GM21360 (cell line): ENCODE measurements at regions not wholly inside any gene's neighbourhood (a gene's known extent, or its start where the extent isn't known, plus 50 kb on each side); places are given as distances from the start of the nearest gene placed in this dataset.

ENCODE experiments used
- ATAC-seq: cut with Tn5 transposase; IDR thresholded peaks from one replicate; pipeline ENCODE4 v1.9.1; 2021; ENCODE audit warnings: mild to moderate bottlenecking, moderate library complexity; ENCODE audit not compliant: unreplicated experiment

GRCh38 chr1:200354243-200354642 is 55.6 kb downstream of the ZNF281 start:
- no peak for ATAC-seq

- ATAC-seq: no peak
These were observed 56.6 kb downstream of the ZNF281 start for GRCh38 chr1:200353232-200353631.

- ATAC-seq: no peak
These were observed 57.8 kb downstream of the ZNF281 start for GRCh38 chr1:200351826-200352549.

GRCh38 chr1:200351425-200351824 is 58.4 kb downstream of the ZNF281 start:
- no peak for ATAC-seq

- ATAC-seq: no peak
These were observed 63.1 kb downstream of the ZNF281 start for GRCh38 chr1:200346700-200347099.

- no peak for ATAC-seq
These were observed 64.3 kb downstream of the ZNF281 start for GRCh38 chr1:200345520-200345919.

- ATAC-seq: no peak
These were observed 66.0 kb downstream of the ZNF281 start for GRCh38 chr1:200343874-200344273.

- no peak for ATAC-seq
These were observed 67.1 kb downstream of the ZNF281 start for GRCh38 chr1:200342511-200343311.

- ATAC-seq: no peak
These were observed 71.4 kb downstream of the ZNF281 start for GRCh38 chr1:200338451-200338850.

- no peak for ATAC-seq
These were observed 72.0 kb downstream of the ZNF281 start for GRCh38 chr1:200337831-200338230.

GRCh38 chr1:200337410-200337809 is 72.4 kb downstream of the ZNF281 start:
- ATAC-seq: no peak

GRCh38 chr1:200336901-200337391 is 72.9 kb downstream of the ZNF281 start:
- ATAC-seq: no peak

GRCh38 chr1:200336101-200336845 is 73.6 kb downstream of the ZNF281 start:
- ATAC-seq: no peak

- ATAC-seq: no peak
These were observed 75.1 kb downstream of the ZNF281 start for GRCh38 chr1:200334661-200335256.

- ATAC-seq: no peak
These were observed 76.5 kb downstream of the ZNF281 start for GRCh38 chr1:200333329-200333728.

- ATAC-seq: no peak
These were observed 77.1 kb downstream of the ZNF281 start for GRCh38 chr1:200332716-200333115.

GRCh38 chr1:200330741-200331428 is 79.0 kb downstream of the ZNF281 start:
- no peak for ATAC-seq

- ATAC-seq: no peak
These were observed 80.5 kb downstream of the ZNF281 start for GRCh38 chr1:200329208-200329882.

GRCh38 chr1:200328379-200328778 is 81.5 kb downstream of the ZNF281 start:
- no peak for ATAC-seq

- no peak for ATAC-seq
These were observed 85.9 kb downstream of the ZNF281 start for GRCh38 chr1:200323856-200324400.
